ENCODE measurements at regions not wholly inside any gene's neighbourhood (a gene's known extent, or its start where the extent isn't known, plus 50 kb on each side); places are given as distances from the start of the nearest gene placed in this dataset.
A peak's percentile ranks its signal among the peaks of the same experiment; 100 is the strongest.

GRCh38 chr13:83943530-83944279 lies 61.4 kb upstream of the SLITRK1 start (continued):
- no peak for TF ChIP-seq ARID4B (CRISPR knock-in tag; IDR thresholded peaks at IDR 0.05; ENCODE audit: borderline replicate concordance)
- TF ChIP-seq FOXP4 (CRISPR knock-in tag; IDR thresholded peaks at IDR 0.05) = no peak
- TF ChIP-seq NR1H2 (CRISPR knock-in tag; IDR thresholded peaks at IDR 0.05) = no peak
- no peak for TF ChIP-seq NFYB (CRISPR knock-in tag; conservative IDR thresholded peaks at IDR 0.05; ENCODE audit: low read depth)
- no peak for TF ChIP-seq ZNF317 (CRISPR knock-in tag; IDR thresholded peaks at IDR 0.05; ENCODE audit: borderline replicate concordance, low read depth)
- TF ChIP-seq CBFB (CRISPR knock-in tag; IDR thresholded peaks at IDR 0.05; ENCODE audit: low read depth) = no peak
- TF ChIP-seq ATF6 (CRISPR knock-in tag; IDR thresholded peaks at IDR 0.05) = no peak
- no peak for TF ChIP-seq NR3C1 (CRISPR knock-in tag; conservative IDR thresholded peaks at IDR 0.05; ENCODE audit: low read depth)
- TF ChIP-seq ZNF532 (CRISPR knock-in tag; IDR thresholded peaks at IDR 0.05; ENCODE audit: borderline replicate concordance) = no peak

GRCh38 chr13:83941701-83942335 lies 59.5 kb upstream of the SLITRK1 start:
- ATAC-seq (peak; percentile 79), DNase-seq (ENCODE audit: low spot score) (no peak)
- POLR2A ChIA-PET = no interaction called here
- Mint-ChIP-seq H3K4me3 (no peak overlapping the region), H3K36me3 (peaks cover 18% of the 10 kb centered on the region), H3K9me3 (peaks cover 12% of the 10 kb centered on the region), H3K27me3 (ENCODE audit: low read depth) (no peaks in the 10 kb centered on the region), H3K27ac (peak overlapping the region; percentile 89), H3K4me1 (peaks cover 67% of the 10 kb centered on the region)
- CTCF ChIA-PET = no interaction called here
- TF ChIP-seq GRHL2 (CRISPR knock-in tag; IDR thresholded peaks at IDR 0.05; ENCODE audit: insufficient replicate concordance, severe bottlenecking) (no peak), ZNF263 (CRISPR knock-in tag; IDR thresholded peaks at IDR 0.05; ENCODE audit: low read depth) (no peak), CBFB (CRISPR knock-in tag; IDR thresholded peaks at IDR 0.05; ENCODE audit: low read depth) (no peak), TCF7 (CRISPR knock-in tag; IDR thresholded peaks at IDR 0.05; ENCODE audit: low read depth) (no peak), TP53 (CRISPR knock-in tag; IDR thresholded peaks at IDR 0.05) (peak; percentile 89), ZNF138 (CRISPR knock-in tag; conservative IDR thresholded peaks at IDR 0.05) (no peak)
